Thyroid gland (tissue), 4 donors: ENCODE measurements at regions not wholly inside any gene's neighbourhood (a gene's known extent, or its start where the extent isn't known, plus 50 kb on each side); places are given as distances from the start of the nearest gene placed in this dataset.

ENCODE experiments used
- CTCF ChIP-seq, 6 experiments: fragments of 200-600 bp in 3 of 6; fragments of 450-650 bp in 3 of 6; sonication (generic) in 3 of 6; IDR thresholded peaks; one replicate each; pipeline ENCODE4 v1.5.1; 2016 to 2019; ENCODE audit warnings: antibody characterized with exemption in 6 of 6, mild to moderate bottlenecking in 2 of 6, inconsistent platforms in 1 of 6, moderate library complexity in 1 of 6
- POLR2A ChIP-seq, 2 donors: fragments of 450-650 bp; IDR thresholded peaks; one replicate each; pipeline ENCODE4 v1.6.1; 2017; ENCODE audit warnings: antibody characterized with exemption in 2 of 2, mild to moderate bottlenecking in 2 of 2, moderate library complexity in 1 of 2

DNA sequence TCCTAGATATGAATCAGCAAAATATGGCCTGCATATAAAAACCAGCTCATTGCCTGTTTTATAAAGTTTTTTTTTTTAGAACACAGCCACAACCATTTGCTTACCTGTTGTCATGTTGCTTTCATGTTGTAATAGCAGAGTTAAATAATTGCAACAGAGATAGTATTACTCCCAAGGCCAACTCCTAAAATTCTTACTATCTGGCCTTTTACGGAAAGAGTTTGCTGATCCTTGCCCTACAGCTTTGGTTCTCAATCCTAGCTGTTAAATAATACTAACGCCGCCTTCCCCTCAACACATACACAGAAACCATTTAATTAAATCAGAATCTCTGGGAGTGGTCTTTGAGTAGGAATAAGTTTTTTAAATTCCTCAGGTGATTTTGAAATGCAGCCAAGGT lies 231.3 kb upstream of the TET2 start:
- TF ChIP-seq CTCF (IDR thresholded peaks at IDR 0.05) (no peak), POLR2A (IDR thresholded peaks at IDR 0.05) (no peak)
